Left renal pelvis (tissue), 4 donors: ENCODE measurements at regions not wholly inside any gene's neighbourhood (a gene's known extent, or its start where the extent isn't known, plus 50 kb on each side); places are given as distances from the start of the nearest gene placed in this dataset.
A peak's percentile ranks its signal among the peaks of the same experiment; 100 is the strongest.
"Not testable (repeated sequence)": the region's sequence is repeated elsewhere in the genome, so short reads cannot be mapped to it uniquely, and the experiment has no call there.

Experiments used
- DNase-seq, 4 donors: peaks; one replicate each; pipeline ENCODE4 v3.0.0-alpha.2; 2013; ENCODE audit warnings: low read depth in 4 of 4, low spot score in 3 of 4

DNA sequence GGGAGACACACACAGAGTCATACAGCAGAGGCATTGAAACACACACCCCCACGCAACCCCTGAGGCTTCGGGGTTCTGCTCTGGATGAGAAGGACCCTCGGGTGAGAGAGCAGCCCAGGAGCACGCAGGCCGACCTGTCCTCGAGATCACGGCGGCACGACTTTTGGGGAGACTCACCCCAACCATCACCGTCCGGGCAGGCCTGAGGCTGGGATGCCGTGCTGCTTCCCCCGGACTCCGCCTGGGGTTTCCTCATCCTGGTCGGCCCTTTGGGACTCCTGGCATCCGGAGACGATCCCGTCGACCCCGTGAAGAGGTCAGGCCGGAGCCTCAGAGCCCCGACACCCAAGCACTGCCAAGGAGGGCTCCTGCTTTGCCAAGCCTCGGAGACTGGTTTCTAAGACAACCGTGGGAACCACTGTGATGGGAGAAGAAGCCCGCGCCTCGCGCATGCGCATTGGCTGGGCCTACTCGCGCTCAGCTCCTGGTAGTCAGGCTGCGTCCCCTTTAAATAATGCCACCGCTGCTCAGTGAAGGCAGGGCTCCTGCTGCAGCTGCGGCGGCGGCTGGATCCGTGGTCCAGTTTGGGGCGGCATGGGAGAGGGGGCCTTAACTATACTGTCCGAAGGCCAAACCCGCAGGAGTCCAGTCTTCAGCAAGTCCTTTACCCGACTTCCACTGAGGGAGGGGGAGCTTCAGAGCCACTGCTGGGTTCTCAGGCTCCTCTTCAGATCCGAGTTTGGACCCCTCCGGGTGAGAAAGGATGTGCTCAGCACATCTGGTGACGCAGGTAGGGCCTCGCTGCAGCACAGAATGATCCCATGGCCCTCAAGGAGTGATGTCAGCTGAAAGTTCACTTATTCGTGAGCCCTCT, 171.4 kb upstream of the ZNF337 start:
- DNase-seq, result no peak

DNA sequence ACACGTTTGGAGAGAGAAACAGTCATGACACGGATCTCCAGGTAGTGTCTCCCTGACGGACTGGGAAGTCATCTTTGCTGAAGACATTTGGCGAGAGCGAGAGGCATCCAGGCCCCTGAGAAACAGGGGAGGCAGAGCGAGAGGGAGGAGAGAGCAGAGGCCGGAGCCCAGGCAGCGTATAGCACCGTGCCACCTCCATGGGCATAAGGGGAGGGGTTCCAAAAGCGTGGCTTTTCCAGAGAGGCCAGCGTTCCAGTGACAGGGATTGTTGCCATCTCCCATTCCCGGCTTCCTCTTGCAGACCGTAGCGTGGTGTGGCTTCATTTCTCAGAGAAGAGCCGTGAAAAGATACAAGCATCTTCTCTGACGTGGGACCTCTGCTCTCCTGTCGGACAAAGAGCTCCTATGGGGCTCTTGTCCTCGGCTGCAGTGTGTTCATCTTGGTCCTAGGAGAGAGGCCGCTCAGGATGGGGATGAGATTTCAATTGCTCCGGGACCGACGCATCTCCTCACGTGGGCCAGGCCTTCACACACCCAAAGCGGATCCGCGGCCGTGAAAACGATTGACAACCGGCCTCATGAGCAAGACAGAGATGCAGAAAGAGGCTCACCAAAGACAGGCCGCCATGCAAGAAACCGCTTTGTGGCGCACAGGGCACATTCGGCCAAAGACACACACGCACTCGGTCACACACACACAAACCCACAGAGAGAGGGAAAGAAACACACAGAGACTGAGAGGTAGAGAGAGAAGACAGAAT, 170.5 kb upstream of the ZNF337 start:
- DNase-seq, result not testable (repeated sequence)

DNA sequence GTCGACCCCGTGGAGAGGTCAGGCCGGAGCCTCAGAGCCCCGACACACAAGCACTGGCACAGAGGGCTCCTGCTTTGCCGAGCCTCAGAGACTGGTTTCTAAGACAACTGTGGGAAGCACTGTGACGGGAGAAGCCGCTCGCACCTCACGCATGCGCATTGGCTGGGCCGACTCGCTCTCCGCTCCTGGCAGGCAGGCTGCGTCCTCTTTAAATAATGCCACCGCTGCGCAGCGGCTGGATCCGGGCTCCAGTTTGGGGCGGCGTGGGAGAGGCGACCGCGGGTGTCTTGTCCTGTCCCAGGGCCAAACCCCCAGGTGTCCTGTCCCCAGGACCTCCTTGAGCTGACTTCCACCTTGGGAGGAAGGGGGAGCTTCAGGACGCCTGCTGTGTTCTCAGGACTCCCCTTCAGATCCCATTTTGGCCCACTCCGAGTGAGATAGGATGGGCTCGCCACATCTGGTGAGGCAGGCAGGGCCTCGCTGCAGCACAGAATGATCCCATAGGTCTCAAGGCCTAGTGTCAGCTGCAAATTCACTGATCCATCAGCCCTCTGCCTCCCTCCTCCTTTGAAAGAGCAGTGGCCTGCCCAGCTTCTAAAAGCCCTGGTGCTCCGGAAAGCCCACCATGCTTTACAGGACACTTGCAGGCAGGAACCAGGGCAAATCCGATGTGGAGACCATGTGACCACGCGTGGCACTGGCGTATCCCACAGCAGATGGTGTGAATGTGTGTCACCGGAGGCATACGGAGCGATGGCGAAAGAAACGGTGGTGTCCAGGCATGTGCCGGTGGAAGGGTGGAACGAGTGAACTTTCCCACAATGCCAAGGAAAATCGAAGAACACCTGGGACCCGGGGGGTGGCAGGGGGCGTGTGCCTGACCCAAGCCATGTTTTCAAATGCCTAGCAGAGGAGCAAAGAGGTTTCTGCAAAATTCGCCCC, 169.3 kb upstream of the ZNF337 start:
- peak in 1 of 4 donors; percentile 60 for DNase-seq

DNA sequence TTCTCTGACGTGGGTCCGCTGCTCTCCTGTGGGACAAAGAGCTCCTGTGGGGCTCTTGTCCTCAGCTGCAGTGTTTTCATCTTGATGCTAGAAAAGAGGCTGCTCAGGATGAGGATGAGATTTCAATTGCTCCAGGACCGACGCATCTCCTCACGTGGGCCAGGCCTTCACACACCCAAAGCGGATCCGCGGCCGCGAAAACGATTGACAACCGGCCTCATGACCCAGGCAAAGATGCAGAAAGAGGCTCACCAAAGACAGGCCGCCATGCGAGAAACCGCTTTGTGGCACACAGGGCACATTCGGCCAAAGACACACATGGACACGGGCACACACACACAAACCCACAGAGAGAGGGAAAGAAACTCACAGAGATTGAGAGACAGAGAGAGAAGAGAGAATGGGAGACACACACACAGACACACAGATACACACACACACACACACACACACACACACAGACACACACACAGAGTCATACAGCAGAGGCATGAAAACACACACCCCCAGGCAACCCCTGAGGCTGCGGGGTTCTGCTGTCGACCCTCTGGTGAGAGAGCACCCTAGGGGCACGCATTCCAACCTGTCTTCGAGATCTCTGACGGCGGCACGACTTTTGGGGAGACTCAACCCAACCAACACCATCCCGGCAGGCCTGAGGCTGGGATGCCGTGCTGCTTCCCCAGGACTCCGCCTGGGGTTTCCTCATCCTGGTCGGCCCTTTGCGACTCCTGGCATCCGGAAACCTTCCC, 168.5 kb upstream of the ZNF337 start:
- DNase-seq, result not testable (repeated sequence)

DNA sequence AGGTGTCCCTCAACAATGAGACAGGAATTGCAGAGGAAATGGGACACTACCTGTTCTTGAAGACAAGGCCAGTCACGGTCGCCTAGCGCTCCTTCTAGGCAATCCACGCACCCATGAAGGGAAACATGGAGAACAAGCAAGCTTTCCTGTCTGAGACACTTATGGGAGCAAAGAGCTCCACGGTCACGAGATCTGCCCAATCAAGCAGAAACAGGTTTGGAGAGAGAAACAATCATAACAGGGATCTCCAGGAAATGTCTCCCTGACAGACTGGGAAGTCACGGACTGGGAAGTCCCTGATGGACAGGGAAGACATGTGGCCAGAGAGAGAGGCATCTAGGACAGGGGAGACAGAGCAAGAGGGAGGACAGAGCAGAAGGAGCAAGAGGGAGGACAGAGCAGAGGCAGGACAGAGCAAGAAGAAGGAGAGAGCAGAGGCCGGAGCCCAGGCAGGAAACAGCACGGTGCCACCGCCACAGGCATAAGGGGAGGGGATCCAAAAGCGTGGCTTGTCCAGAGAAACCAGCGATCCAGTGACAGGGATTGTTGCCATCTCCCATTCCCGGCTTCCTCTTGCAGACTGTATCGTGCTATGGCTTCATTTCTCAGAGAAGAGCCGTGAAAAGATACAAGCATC, 167.8 kb upstream of the ZNF337 start:
- no peak for DNase-seq

DNA sequence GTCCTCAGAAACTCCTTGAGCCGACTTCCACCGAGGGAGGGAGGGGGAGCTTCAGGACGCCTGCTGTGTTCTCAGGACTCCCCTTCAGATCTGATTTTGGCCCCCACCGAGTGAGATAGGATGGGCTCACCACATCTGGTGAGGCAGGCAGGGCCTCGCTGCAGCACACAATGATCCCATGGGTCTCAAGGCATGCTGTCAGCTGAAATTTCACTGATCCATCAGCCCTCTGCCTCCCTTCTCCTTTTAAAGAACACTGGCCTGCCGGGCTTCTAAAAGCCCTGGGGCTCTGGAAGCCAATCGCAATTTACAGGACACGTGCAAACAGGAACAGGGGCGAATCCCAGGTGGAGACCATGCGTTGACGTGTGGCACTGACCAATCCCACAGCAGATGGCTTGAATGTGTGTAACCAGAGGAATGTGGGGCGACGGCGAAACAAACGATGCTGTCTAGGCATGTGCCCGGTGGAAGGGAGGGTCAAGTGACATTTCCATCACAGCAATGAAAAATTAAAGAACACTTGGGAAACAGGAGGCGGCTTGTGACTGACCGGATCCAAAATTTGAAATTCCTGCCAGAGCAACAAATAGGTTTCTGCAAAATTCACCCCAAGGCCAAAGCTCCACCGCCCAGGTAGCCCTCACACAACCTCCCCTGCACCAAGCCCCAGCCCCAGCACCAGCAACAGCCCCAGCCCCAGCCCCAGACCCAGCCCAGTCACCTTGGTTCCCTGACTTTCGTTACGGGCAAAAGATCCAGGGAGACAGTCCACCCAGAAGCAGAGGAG, 167.1 kb upstream of the ZNF337 start:
- no peak for DNase-seq

DNA sequence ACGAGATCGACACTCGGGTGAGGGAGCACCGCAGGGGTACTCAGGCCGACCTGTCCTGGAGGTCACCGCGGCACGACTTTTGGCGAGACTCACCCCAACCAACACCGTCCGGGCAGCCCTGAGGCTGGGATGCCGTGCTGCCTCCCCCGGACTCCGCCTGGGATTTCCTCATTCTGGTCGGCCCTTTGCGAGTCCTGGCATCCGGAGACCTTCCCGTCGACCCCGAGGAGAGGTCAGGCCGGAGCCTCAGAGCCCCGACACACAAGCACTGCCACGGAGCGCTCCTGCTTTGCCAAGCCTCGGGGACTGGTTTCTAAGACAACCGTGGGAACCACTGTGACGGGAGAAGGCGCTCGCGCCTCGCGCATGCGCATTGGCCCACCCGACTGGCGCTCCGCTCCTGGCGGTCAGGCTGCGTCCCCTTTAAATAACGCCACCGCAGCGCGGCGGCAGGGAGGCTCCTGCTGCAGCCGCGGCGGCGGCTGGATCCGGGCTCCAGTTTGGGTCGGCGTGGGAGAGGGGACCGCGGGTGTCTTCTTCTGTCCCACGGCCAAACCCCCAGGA, 166.4 kb upstream of the ZNF337 start:
- peak in 3 of 4 donors; percentile 64 to 82 (median 71) for DNase-seq

DNA sequence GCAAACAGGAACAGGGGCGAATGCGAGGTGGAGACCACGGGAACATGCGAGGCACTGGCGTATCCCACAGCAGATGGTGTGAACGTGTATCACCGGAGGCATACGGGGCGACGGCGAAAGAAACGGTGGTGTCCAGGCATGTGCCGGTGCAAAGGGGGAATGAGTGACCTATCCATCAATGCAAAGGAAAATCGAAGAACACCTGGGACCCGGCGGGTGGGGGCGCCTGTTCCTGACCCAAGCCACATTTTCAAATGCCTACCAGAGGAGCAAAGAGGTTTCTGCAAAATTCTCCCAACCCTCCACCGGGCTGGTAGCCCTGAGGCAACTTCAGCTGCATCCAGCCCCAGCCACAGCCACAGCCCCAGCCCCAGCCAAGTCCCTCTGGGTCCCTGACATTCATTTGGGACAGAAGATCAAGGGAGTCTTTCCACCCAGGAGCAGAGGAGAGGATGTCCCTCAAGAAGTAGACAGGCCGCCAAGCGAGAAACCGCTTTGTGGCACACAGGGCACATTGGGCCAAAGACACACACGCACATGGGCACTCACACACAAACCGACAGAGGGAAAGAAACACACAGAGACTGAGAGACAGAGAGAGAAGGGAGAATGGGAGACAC, 164.0 kb upstream of the ZNF337 start:
- no peak for DNase-seq

DNA sequence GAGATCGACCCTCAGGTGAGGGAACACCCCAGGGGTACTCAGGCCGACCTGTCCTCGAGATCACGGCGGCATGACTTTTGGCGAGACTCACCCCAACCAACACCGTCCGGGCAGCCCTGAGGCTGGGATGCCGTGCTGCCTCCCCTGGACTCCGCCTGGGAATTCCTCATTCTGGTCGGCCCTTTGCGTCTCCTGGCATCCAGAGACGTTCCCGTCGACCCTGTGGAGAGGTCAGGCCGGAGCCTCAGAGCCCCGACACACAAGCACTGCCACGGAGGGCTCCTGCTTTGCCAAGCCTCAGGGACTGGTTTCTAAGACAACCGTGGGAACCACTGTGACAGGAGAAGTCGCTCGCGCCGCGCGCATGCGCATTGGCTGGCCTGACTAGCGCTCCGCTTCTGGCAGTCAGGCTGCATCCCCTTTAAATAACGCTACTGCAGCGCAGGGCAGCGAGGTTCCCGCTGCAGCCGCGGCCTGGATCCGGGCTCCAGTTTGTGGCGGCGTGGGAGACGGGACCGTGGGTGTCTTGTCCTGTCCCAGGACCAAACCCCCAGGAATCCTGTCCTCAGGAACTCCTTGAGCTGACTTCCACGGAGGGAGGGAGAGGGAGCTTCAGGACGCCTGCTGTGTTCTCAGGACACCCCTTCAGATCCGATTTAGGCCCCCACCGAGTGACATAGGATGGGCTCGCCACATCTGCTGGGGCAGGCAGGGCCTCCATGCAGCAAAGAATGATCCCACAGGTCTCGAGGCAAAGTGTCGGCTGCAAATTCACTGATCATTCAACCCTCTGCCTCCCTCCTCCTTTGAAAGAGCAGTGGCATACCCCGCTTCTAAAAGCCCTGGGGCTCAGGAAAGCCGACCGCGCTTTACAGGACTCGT, 163.2 kb upstream of the ZNF337 start:
- peak in 1 of 4 donors; percentile 44 for DNase-seq

DNA sequence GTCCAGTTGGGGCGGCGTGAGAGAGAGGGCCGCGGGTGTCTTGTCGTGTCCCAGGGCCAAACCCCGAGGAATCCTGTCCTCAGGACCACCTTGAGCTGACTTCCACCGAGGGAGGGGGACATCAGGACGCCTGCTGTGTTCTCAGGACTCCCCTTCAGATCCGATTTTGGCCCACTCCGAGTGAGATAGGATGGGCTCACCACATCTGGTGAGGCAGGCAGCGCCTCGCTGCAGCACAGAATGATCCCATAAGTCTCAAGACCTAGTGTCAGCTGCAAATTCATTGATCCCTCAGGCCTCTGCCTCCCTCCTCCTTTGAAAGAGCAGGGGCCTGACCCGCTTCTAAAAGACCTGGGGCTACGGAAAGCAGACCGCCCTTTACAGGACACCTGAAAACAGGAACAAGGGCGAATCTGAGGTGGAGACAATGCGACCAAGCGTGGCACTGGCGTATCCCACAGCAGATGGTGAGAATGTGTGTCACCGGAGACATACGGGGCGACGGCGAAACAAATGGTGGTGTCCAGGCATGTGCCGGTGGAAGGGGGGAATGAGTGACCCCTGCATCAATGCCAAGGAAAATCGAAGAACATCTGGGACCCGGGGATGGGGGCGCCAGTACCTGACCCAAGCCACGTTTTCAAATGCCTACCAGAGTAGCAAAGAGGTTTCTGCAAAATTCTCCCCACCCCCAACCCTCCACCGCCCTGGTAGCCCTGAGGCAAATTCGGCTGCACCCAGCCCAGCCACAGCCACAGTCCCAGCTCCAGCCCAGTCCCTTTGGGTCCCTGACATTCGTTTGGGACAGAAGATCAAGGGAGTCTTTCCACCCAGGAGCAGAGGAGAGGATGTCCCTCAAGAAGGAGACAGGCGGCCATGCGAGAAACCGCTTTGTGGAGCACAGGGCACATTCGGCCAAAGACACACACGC, 162.1 kb upstream of the ZNF337 start:
- DNase-seq, result no peak

DNA sequence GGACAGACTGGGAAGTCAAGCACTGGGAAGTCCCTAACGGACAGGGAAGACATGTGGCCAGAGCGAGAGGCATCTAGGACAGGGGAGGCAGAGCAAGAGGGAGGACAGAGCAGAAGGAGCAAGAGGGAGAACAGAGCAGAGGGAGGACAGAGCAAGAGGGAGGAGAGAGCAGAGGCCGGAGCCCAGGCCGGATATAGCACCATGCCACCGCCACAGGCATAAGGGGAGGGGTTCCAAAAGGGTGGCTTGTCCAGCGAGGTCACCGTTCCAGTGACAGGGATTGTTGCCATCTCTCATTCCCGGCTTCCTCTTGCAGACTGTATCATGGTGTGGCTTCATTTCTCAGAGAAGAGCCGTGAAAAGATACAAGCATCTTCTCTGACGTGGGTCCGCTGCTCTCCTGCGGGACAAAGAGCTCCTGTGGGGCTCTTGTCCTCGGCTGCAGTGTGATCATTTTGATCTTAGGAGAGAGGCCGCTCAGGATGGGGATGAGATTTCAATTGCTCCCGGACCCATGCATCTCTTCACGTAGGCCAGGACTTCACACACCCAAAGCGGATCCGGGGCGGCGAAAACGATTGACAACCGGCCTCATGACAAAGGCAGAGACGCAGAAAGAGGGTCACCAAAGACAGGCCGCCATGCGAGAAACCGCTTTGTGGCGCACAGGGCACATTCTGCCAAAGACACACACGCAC, 160.6 kb upstream of the ZNF337 start:
- DNase-seq, result not testable (repeated sequence)

DNA sequence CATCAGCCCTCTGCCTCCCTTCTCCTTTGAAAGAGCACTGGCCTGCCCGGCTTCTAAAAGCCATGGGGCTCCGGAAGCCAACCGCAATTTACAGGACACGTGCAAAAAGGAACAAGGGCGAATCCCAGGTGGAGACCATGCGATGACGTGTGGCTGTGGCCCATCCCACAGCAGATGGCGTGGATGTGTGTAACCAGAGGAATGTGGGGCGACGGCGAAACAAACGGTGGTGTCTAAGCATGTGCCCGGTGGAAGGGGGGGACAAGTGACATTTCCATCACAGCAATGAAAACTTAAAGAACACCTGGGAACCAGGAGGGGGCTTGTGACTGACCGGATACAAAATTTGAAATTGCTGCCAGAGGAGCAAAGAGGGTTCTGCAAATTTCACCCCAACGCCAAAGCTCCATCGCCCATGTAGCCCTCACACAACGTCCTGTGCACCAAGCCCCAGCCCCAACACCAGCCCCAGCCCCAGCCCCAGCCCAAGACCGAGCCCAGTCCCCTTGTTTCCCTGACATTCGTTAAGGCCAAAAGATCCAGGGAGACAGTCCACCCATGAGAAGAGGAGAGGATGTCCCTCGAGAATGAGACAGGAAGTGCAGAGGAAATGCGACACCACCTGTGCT, 159.7 kb upstream of the ZNF337 start:
- DNase-seq, result no peak

DNA sequence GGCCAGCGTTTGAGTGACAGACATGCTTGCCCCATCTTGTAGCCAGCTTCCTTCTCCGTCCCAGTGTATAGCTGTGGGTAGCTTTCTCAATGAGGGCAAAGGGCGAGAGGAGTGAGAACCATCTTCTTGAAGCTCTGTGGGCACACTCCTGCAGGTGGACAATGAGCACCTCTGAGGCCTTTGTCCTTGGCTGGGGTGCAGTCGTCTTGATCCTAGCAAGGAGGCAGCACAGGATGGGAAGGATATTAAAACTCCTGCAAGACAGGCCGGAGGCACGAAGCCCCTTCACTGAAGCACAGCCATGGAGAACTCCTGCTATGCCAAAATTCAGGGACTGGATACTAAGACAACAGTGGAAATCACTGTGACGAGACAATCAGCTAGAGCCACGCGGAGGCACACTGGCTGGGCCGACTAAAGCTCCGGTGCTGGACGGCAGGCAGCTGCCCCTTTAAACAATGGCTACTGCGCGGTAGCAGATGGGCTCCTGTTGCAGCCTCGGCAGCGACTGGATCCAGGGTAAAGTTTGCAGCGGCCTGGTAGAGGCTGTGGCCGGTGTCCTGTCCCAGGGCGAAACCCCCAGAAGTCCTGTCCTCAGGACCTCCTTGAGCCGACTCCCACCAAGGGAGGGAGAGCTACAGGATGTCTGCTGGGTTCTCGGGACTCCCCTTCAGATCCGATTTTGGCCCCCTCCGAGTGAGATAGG, 159.0 kb upstream of the ZNF337 start:
- DNase-seq, result not testable (repeated sequence)

DNA sequence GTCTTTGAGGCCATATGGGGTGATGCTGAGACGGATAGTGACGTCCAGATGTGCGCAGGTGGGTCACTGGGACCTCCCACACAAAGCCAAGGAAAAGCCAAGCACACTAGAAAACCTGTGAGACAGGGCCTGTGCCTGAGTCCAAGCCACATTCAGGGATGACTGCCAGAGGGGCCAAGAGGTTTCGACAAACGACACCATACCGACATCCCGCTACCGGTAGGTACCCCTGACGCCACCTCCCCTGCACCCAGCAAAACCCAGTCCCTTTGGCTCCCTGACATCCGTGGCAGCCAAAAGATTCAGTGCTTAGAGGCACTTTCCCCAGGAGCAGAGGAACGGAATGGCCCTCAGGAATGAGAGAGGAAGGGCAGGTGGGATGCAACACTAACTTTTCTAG, 158.0 kb upstream of the ZNF337 start:
- not testable (repeated sequence) for DNase-seq
